ENCODE measurements at regions not wholly inside any gene's neighbourhood (a gene's known extent, or its start where the extent isn't known, plus 50 kb on each side); places are given as distances from the start of the nearest gene placed in this dataset.

- no peak for DNase-seq (ENCODE audit: low spot score)
These were observed 393.3 kb upstream of the ARGLU1 start for GRCh38 chr13:106961216-106961615.

- no peak for DNase-seq (ENCODE audit: low spot score)
These were observed 390.7 kb upstream of the ARGLU1 start for GRCh38 chr13:106958621-106959048.

GRCh38 chr13:106942563-106942962 is 374.6 kb upstream of the ARGLU1 start:
- no peak for DNase-seq (ENCODE audit: low spot score)

- DNase-seq (ENCODE audit: low spot score): no peak
These were observed 373.8 kb upstream of the ARGLU1 start for GRCh38 chr13:106941779-106942178.

GRCh38 chr13:106927421-106927820 is 359.5 kb upstream of the ARGLU1 start:
- DNase-seq (ENCODE audit: low spot score): no peak

GRCh38 chr13:106922384-106922783 is 354.4 kb upstream of the ARGLU1 start:
- no peak for DNase-seq (ENCODE audit: low spot score)

- no peak for DNase-seq (ENCODE audit: low spot score)
These were observed 351.7 kb upstream of the ARGLU1 start for GRCh38 chr13:106919638-106920037.

- no peak for DNase-seq (ENCODE audit: low spot score)
These were observed 351.2 kb upstream of the ARGLU1 start for GRCh38 chr13:106919133-106919532.

- no peak for DNase-seq (ENCODE audit: low spot score)
These were observed 350.6 kb upstream of the ARGLU1 start for GRCh38 chr13:106918557-106918860.

GRCh38 chr13:106917673-106918556 is 350.0 kb upstream of the ARGLU1 start:
- peak; percentile 87 for DNase-seq (ENCODE audit: low spot score)

- no peak for DNase-seq (ENCODE audit: low spot score)
These were observed 349.2 kb upstream of the ARGLU1 start for GRCh38 chr13:106917024-106917571.

- no peak for DNase-seq (ENCODE audit: low spot score)
These were observed 348.5 kb upstream of the ARGLU1 start for GRCh38 chr13:106916329-106916976.

- no peak for DNase-seq (ENCODE audit: low spot score)
These were observed 347.2 kb upstream of the ARGLU1 start for GRCh38 chr13:106915146-106915545.

GRCh38 chr13:106911627-106912026 is 343.7 kb upstream of the ARGLU1 start:
- no peak for DNase-seq (ENCODE audit: low spot score)

GRCh38 chr13:106911020-106911419 is 343.1 kb upstream of the ARGLU1 start:
- no peak for DNase-seq (ENCODE audit: low spot score)

GRCh38 chr13:106906426-106906996 is 338.6 kb upstream of the ARGLU1 start:
- DNase-seq (ENCODE audit: low spot score): no peak

- DNase-seq (ENCODE audit: low spot score): no peak
These were observed 337.6 kb upstream of the ARGLU1 start for GRCh38 chr13:106905380-106906162.

- DNase-seq (ENCODE audit: low spot score): no peak
These were observed 331.5 kb upstream of the ARGLU1 start for GRCh38 chr13:106899442-106899841.

GRCh38 chr13:106898231-106898630 is 330.3 kb upstream of the ARGLU1 start:
- DNase-seq (ENCODE audit: low spot score): no peak

- DNase-seq (ENCODE audit: low spot score): no peak
These were observed 320.2 kb upstream of the ARGLU1 start for GRCh38 chr13:106888148-106888547.

- DNase-seq (ENCODE audit: low spot score): no peak
These were observed 319.7 kb upstream of the ARGLU1 start for GRCh38 chr13:106887686-106888085.

GRCh38 chr13:106883976-106884375 is 316.0 kb upstream of the ARGLU1 start:
- no peak for DNase-seq (ENCODE audit: low spot score)

Measured in Ammon's horn (tissue), 1 donor.